ENCODE measurements at regions not wholly inside any gene's neighbourhood (a gene's known extent, or its start where the extent isn't known, plus 50 kb on each side); places are given as distances from the start of the nearest gene placed in this dataset.
"Not testable (repeated sequence)": the region's sequence is repeated elsewhere in the genome, so short reads cannot be mapped to it uniquely, and the experiment has no call there.

GRCh38 chr1:95615421-95615820 is 381.4 kb downstream of the RWDD3 start:
- no peak for DNase-seq (ENCODE audit: low read depth)

GRCh38 chr1:95620076-95620475 is 386.1 kb downstream of the RWDD3 start:
- DNase-seq (ENCODE audit: low read depth) = no peak

- no peak for DNase-seq (ENCODE audit: low read depth)
These were observed 388.6 kb downstream of the RWDD3 start for GRCh38 chr1:95622609-95623008.

GRCh38 chr1:95625224-95625623 is 391.2 kb downstream of the RWDD3 start:
- DNase-seq (ENCODE audit: low read depth) = no peak

- DNase-seq (ENCODE audit: low read depth) = no peak
These were observed 393.2 kb downstream of the RWDD3 start for GRCh38 chr1:95627244-95627643.

GRCh38 chr1:95631695-95632094 is 397.7 kb downstream of the RWDD3 start:
- no peak for DNase-seq (ENCODE audit: low read depth)

GRCh38 chr1:95635811-95636210 is 401.8 kb downstream of the RWDD3 start:
- DNase-seq (ENCODE audit: low read depth) = no peak

- no peak for DNase-seq (ENCODE audit: low read depth)
These were observed 402.9 kb downstream of the RWDD3 start for GRCh38 chr1:95636897-95637296.

GRCh38 chr1:95640746-95641145 is 406.7 kb downstream of the RWDD3 start:
- DNase-seq (ENCODE audit: low read depth) = no peak

- DNase-seq (ENCODE audit: low read depth) = no peak
These were observed 407.4 kb downstream of the RWDD3 start for GRCh38 chr1:95641386-95641785.

- DNase-seq (ENCODE audit: low read depth) = no peak
These were observed 408.0 kb downstream of the RWDD3 start for GRCh38 chr1:95642035-95642434.

GRCh38 chr1:95643071-95643470 is 409.1 kb downstream of the RWDD3 start:
- DNase-seq (ENCODE audit: low read depth) = no peak

GRCh38 chr1:95645126-95645525 is 411.1 kb downstream of the RWDD3 start:
- DNase-seq (ENCODE audit: low read depth) = not testable (repeated sequence)

- DNase-seq (ENCODE audit: low read depth) = no peak
These were observed 416.6 kb downstream of the RWDD3 start for GRCh38 chr1:95650631-95651030.

- no peak for DNase-seq (ENCODE audit: low read depth)
These were observed 418.5 kb downstream of the RWDD3 start for GRCh38 chr1:95652423-95652965.

- no peak for DNase-seq (ENCODE audit: low read depth)
These were observed 419.6 kb downstream of the RWDD3 start for GRCh38 chr1:95653618-95654017.

- no peak for DNase-seq (ENCODE audit: low read depth)
These were observed 421.5 kb downstream of the RWDD3 start for GRCh38 chr1:95655321-95656020.

- no peak for DNase-seq (ENCODE audit: low read depth)
These were observed 423.2 kb downstream of the RWDD3 start for GRCh38 chr1:95657248-95657647.

GRCh38 chr1:95659166-95659565 is 425.2 kb downstream of the RWDD3 start:
- DNase-seq (ENCODE audit: low read depth) = no peak

GRCh38 chr1:95659588-95659987 is 425.6 kb downstream of the RWDD3 start:
- no peak for DNase-seq (ENCODE audit: low read depth)

GRCh38 chr1:95660736-95661135 is 426.7 kb downstream of the RWDD3 start:
- DNase-seq (ENCODE audit: low read depth) = no peak

GRCh38 chr1:95663530-95663929 is 429.5 kb downstream of the RWDD3 start:
- not testable (repeated sequence) for DNase-seq (ENCODE audit: low read depth)

GRCh38 chr1:95668165-95668564 is 434.2 kb downstream of the RWDD3 start:
- no peak for DNase-seq (ENCODE audit: low read depth)

GRCh38 chr1:95669638-95670037 is 435.6 kb downstream of the RWDD3 start:
- DNase-seq (ENCODE audit: low read depth) = not testable (repeated sequence)
